HUES6 (cell line): ENCODE measurements at regions not wholly inside any gene's neighbourhood (a gene's known extent, or its start where the extent isn't known, plus 50 kb on each side); places are given as distances from the start of the nearest gene placed in this dataset.

Source experiments
- H3K27ac ChIP-seq: 2 replicates; pipeline ENCODE4 v1.7.0; 2013; ENCODE audit warnings: low read depth, mild to moderate bottlenecking, low read length, inconsistent platforms
- H3K27me3 ChIP-seq: 2 replicates; pipeline ENCODE4 v1.6.1; 2013; ENCODE audit warnings: low read length; ENCODE audit not compliant: control insufficient read depth, insufficient read depth
- H3K36me3 ChIP-seq: 2 replicates; pipeline ENCODE4 v1.6.1; 2013; ENCODE audit warnings: low read length; ENCODE audit not compliant: control insufficient read depth, insufficient read depth
- H3K4me1 ChIP-seq: 2 replicates; pipeline ENCODE4 v1.6.1; 2013; ENCODE audit warnings: low read length; ENCODE audit not compliant: control insufficient read depth, insufficient read depth
- H3K4me3 ChIP-seq: 2 replicates; pipeline ENCODE4 v1.5.1; 2013; ENCODE audit warnings: low read depth, low read length
- H3K9ac ChIP-seq: one replicate; pipeline ENCODE4 v1.6.1; 2013; ENCODE audit warnings: mild to moderate bottlenecking, low read length
- H3K9me3 ChIP-seq: 2 replicates; pipeline ENCODE4 v1.6.1; 2013; ENCODE audit warnings: low read depth, low read length; ENCODE audit not compliant: control insufficient read depth, insufficient read depth

- Histone ChIP-seq H3K27me3 (no peaks in the 10 kb centered on the region), H3K4me3 (no peak overlapping the region), H3K9me3 (no peaks in the 10 kb centered on the region), H3K4me1 (peaks cover 16% of the 10 kb centered on the region), H3K9ac (no peak overlapping the region), H3K36me3 (no peaks in the 10 kb centered on the region), H3K27ac (no peak overlapping the region)
Observed at GRCh38 chr9:14031810-14032209, 282.1 kb downstream of the NFIB start.

DNA sequence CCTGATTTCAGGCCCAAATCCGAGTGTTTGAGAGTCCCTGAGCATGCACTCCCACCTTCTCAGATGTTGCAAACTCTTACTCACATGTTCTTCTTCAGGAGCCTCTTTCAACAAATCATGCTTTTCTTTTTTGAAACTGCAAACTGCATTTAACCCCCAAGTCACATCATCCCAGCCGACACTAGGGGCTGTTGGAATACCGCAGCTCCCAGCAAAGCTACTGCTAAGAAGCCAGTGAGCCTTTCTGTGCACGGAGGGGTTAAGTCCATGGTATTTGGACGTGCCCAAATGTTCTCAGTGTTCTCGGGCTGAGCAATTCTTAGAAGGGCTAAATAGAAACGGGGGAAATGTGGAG lies 282.9 kb downstream of the NFIB start:
- Histone ChIP-seq H3K27me3 (no peaks in the 10 kb centered on the region), H3K4me3 (no peak overlapping the region), H3K4me1 (peaks cover 17% of the 10 kb centered on the region), H3K36me3 (no peaks in the 10 kb centered on the region), H3K27ac (no peak overlapping the region), H3K9ac (no peak overlapping the region), H3K9me3 (no peaks in the 10 kb centered on the region)

GRCh38 chr9:14030375-14031059 lies 283.4 kb downstream of the NFIB start:
- Histone ChIP-seq H3K27me3 (no peaks in the 10 kb centered on the region), H3K4me1 (peaks cover 17% of the 10 kb centered on the region), H3K36me3 (no peaks in the 10 kb centered on the region), H3K27ac (no peak overlapping the region), H3K4me3 (no peak overlapping the region), H3K9me3 (no peaks in the 10 kb centered on the region), H3K9ac (no peak overlapping the region)

DNA sequence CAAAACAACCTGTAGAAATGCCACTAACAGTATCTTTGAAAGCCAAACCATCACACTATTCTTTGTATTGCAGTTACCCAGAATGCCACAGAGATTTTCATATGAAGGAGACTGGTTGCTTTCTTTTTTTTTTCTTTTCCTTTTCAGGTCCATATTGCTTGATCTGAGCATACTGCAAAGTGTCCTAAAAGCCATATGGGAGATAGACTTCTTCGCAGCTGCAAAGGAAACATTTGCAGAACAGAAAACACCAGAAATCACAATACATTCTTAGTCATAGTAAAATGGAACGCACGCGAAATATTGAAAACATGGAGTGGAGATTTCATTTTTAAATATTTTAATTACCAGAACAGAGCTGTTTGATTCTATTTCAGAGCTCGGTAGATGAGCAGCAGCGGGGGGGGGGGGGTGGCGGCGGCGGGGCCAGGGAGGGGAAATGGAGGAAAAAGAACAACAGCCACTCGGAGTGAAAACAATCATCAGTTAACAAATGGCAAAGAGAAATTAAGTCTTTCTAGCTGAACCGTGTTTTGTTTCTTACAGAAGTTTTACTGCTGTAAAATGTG lies 284.1 kb downstream of the NFIB start:
- Histone ChIP-seq H3K4me1 (peaks cover 17% of the 10 kb centered on the region), H3K36me3 (no peaks in the 10 kb centered on the region), H3K9me3 (no peaks in the 10 kb centered on the region), H3K9ac (no peak overlapping the region), H3K27ac (no peak overlapping the region), H3K27me3 (no peaks in the 10 kb centered on the region), H3K4me3 (no peak overlapping the region)

DNA sequence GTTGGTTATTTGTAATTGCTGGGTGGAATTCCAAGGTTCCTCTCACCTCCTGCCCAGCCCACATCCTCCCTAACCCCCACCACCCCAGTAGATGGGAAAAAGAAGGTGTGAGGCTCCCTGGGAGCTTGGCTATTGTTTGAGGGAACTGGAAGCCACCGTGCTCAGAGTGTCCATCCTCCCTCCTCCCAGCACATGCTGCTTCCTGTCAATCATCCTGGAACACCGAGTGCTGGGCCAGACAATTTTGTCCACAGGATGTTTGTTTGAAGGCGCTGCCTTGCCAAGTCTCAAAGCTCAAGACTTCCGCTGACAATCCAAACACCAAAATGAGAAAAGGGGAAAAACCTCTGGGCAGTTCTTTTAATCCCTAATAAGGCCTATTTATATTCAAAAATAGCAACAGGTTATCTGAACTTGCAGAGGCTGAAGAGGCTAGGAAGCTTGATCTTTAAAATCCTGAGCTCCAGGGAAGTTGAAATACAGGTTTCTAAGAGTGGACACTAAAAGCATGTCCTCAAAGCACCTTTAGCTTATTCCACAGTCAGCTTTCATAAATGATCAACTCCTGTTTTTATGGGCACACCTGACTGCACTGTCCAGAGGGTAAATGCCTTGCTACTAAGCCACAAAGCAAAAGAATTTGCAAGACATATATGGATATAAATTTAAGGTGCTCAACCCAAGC lies 286.7 kb downstream of the NFIB start:
- no peak overlapping the region for H3K27ac ChIP-seq
- no peak overlapping the region for H3K9ac ChIP-seq
- no peak overlapping the region for H3K4me3 ChIP-seq
- peaks cover 17% of the 10 kb centered on the region for H3K4me1 ChIP-seq
- no peaks in the 10 kb centered on the region for H3K9me3 ChIP-seq
- H3K27me3 ChIP-seq = no peaks in the 10 kb centered on the region
- H3K36me3 ChIP-seq = no peaks in the 10 kb centered on the region

GRCh38 chr9:14025741-14026140 lies 288.2 kb downstream of the NFIB start:
- Histone ChIP-seq H3K27ac (no peak overlapping the region), H3K4me3 (no peak overlapping the region)

GRCh38 chr9:14023285-14023684 lies 290.7 kb downstream of the NFIB start:
- H3K27me3 ChIP-seq = no peaks in the 10 kb centered on the region

More at GRCh38 chr9:14025741-14026140, 288.2 kb downstream of the NFIB start:
- Histone ChIP-seq H3K4me1 (peaks cover 10% of the 10 kb centered on the region), H3K9ac (no peak overlapping the region), H3K9me3 (no peaks in the 10 kb centered on the region), H3K27me3 (no peaks in the 10 kb centered on the region), H3K36me3 (no peaks in the 10 kb centered on the region)

GRCh38 chr9:14021871-14022525 lies 291.9 kb downstream of the NFIB start:
- Histone ChIP-seq H3K27me3 (no peaks in the 10 kb centered on the region), H3K4me1 (peaks cover 2% of the 10 kb centered on the region; the same call in 1 of the 2 replicates), H3K27ac (no peak overlapping the region), H3K36me3 (no peaks in the 10 kb centered on the region), H3K9ac (no peak overlapping the region), H3K4me3 (no peak overlapping the region), H3K9me3 (no peaks in the 10 kb centered on the region)

More at GRCh38 chr9:14023285-14023684, 290.7 kb downstream of the NFIB start:
- Histone ChIP-seq H3K9me3 (no peaks in the 10 kb centered on the region), H3K4me1 (peaks cover 9% of the 10 kb centered on the region), H3K9ac (no peak overlapping the region), H3K36me3 (no peaks in the 10 kb centered on the region), H3K4me3 (no peak overlapping the region), H3K27ac (no peak overlapping the region)

DNA sequence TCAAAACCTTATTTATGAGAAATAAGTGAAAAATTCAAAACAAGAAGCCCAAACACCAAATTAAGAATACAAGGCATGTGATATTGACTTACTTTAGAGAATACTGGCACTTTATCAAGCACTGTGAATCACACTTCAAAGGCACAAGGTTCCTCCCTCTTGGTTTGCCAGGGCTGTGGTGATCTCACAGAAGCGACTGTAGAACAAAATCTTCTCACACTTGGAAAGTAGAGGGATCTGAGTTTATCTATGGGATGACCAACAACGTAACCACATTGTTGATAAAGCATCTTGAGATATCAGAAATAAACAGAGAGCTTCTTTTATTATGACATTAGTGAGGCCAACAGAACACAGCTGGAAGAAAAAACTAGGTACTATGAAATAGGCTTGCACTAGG lies 295.9 kb downstream of the NFIB start:
- Histone ChIP-seq H3K4me3 (no peak overlapping the region), H3K9ac (no peak overlapping the region), H3K9me3 (no peaks in the 10 kb centered on the region), H3K4me1 (no peaks in the 10 kb centered on the region), H3K27ac (no peak overlapping the region), H3K27me3 (no peaks in the 10 kb centered on the region), H3K36me3 (no peaks in the 10 kb centered on the region)

- Histone ChIP-seq H3K9ac (no peak overlapping the region), H3K36me3 (no peaks in the 10 kb centered on the region), H3K27me3 (no peaks in the 10 kb centered on the region), H3K27ac (no peak overlapping the region), H3K4me3 (no peak overlapping the region), H3K4me1 (no peaks in the 10 kb centered on the region), H3K9me3 (no peaks in the 10 kb centered on the region)
Observed at GRCh38 chr9:14014744-14015143, 299.2 kb downstream of the NFIB start.

DNA sequence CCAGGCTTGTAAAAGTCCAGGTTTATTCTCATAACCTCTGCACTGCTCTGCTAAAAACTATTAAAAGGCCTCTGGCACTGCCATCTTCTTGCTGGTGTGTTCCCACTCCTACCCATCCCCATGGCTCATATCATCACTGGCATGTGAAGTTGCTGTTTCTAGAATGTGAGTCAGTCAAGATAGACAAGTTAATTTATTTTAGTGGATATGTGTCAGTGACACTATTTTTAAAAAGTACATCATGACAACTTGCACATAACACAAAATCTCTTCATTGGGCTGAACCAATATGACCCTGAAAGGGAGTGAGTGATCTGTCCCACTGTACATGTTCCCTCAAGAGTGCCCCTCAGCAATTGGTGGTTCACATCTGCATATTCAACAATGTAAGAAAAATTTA lies 299.7 kb downstream of the NFIB start:
- H3K36me3 ChIP-seq = no peaks in the 10 kb centered on the region
- no peaks in the 10 kb centered on the region for H3K27me3 ChIP-seq
- H3K4me3 ChIP-seq = no peak overlapping the region
- no peak overlapping the region for H3K9ac ChIP-seq
- no peaks in the 10 kb centered on the region for H3K9me3 ChIP-seq
- no peaks in the 10 kb centered on the region for H3K4me1 ChIP-seq
- H3K27ac ChIP-seq = no peak overlapping the region
